ENCODE measurements at regions not wholly inside any gene's neighbourhood (a gene's known extent, or its start where the extent isn't known, plus 50 kb on each side); places are given as distances from the start of the nearest gene placed in this dataset.

DNA sequence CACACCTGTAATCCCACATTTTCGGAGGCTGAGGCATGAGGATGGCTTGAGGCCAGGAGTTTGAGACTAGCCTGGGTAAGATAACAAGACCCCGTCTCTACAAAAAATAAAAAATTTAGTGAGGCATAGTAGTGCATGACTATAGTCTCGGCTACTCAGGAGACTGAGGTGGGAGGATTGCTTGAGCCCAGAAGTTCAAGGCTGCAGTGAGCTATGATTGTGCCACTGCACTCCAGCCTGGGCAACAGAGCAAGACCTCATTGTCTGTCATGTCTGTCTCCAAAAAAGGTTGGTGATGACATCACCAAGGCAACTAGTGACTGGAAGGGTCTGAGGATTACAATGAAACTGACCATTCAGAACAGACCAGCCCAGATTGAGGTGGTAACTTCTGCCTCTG lies 83.5 kb upstream of the COCH start:
- TF ChIP-seq NR2C2 (CRISPR knock-in tag; IDR thresholded peaks at IDR 0.05) (no peak), NR2C2 (tag; IDR thresholded peaks at IDR 0.05) (no peak), SIN3A (IDR thresholded peaks at IDR 0.05; ENCODE audit: borderline replicate concordance in 2 of 2, control insufficient read depth in 1 of 2, low read depth in 2 of 2, low read length in 2 of 2) (no peak), SMAD3 (CRISPR knock-in tag; conservative IDR thresholded peaks at IDR 0.05) (no peak), ZNF644 (tag; IDR thresholded peaks at IDR 0.05; ENCODE audit: low read depth) (no peak), ZEB2 (IDR thresholded peaks at IDR 0.05) (no peak), NFE2 (IDR thresholded peaks at IDR 0.05; ENCODE audit: low read depth) (no peak)
- TF ChIP-seq, protein P1, sequence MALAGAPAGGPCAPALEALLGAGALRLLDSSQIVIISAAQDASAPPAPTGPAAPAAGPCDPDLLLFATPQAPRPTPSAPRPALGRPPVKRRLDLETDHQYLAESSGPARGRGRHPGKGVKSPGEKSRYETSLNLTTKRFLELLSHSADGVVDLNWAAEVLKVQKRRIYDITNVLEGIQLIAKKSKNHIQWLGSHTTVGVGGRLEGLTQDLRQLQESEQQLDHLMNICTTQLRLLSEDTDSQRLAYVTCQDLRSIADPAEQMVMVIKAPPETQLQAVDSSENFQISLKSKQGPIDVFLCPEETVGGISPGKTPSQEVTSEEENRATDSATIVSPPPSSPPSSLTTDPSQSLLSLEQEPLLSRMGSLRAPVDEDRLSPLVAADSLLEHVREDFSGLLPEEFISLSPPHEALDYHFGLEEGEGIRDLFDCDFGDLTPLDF (CRISPR knock-in tag; IDR thresholded peaks at IDR 0.05) = no peak
- TF ChIP-seq, protein P2, sequence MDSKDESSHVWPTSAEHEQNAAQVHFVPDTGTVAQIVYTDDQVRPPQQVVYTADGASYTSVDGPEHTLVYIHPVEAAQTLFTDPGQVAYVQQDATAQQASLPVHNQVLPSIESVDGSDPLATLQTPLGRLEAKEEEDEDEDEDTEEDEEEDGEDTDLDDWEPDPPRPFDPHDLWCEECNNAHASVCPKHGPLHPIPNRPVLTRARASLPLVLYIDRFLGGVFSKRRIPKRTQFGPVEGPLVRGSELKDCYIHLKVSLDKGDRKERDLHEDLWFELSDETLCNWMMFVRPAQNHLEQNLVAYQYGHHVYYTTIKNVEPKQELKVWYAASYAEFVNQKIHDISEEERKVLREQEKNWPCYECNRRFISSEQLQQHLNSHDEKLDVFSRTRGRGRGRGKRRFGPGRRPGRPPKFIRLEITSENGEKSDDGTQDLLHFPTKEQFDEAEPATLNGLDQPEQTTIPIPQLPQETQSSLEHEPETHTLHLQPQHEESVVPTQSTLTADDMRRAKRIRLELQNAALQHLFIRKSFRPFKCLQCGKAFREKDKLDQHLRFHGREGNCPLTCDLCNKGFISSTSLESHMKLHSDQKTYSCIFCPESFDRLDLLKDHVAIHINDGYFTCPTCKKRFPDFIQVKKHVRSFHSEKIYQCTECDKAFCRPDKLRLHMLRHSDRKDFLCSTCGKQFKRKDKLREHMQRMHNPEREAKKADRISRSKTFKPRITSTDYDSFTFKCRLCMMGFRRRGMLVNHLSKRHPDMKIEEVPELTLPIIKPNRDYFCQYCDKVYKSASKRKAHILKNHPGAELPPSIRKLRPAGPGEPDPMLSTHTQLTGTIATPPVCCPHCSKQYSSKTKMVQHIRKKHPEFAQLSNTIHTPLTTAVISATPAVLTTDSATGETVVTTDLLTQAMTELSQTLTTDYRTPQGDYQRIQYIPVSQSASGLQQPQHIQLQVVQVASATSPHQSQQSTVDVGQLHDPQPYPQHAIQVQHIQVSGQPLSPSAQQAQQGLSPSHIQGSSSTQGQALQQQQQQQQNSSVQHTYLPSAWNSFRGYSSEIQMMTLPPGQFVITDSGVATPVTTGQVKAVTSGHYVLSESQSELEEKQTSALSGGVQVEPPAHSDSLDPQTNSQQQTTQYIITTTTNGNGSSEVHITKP (IDR thresholded peaks at IDR 0.05; ENCODE audit: partially characterized antibody) = no peak
- TF ChIP-seq, protein P3, sequence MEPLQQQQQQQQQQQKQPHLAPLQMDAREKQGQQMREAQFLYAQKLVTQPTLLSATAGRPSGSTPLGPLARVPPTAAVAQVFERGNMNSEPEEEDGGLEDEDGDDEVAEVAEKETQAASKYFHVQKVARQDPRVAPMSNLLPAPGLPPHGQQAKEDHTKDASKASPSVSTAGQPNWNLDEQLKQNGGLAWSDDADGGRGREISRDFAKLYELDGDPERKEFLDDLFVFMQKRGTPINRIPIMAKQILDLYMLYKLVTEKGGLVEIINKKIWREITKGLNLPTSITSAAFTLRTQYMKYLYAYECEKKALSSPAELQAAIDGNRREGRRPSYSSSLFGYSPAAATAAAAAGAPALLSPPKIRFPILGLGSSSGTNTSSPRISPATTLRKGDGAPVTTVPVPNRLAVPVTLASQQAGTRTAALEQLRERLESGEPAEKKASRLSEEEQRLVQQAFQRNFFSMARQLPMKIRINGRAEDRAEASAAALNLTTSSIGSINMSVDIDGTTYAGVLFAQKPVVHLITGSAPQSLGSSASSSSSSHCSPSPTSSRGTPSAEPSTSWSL (CRISPR knock-in tag; IDR thresholded peaks at IDR 0.05; ENCODE audit: borderline replicate concordance) = no peak
- TF ChIP-seq, protein P4, sequence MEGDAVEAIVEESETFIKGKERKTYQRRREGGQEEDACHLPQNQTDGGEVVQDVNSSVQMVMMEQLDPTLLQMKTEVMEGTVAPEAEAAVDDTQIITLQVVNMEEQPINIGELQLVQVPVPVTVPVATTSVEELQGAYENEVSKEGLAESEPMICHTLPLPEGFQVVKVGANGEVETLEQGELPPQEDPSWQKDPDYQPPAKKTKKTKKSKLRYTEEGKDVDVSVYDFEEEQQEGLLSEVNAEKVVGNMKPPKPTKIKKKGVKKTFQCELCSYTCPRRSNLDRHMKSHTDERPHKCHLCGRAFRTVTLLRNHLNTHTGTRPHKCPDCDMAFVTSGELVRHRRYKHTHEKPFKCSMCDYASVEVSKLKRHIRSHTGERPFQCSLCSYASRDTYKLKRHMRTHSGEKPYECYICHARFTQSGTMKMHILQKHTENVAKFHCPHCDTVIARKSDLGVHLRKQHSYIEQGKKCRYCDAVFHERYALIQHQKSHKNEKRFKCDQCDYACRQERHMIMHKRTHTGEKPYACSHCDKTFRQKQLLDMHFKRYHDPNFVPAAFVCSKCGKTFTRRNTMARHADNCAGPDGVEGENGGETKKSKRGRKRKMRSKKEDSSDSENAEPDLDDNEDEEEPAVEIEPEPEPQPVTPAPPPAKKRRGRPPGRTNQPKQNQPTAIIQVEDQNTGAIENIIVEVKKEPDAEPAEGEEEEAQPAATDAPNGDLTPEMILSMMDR (IDR thresholded peaks at IDR 0.05 in 2 of 3, conservative IDR thresholded peaks at IDR 0.05 in 1 of 3; ENCODE audit: insufficient read depth in 2 of 3, low read depth in 1 of 3, low read length in 3 of 3) = no peak
